Panc1 (cell line): ENCODE measurements at regions not wholly inside any gene's neighbourhood (a gene's known extent, or its start where the extent isn't known, plus 50 kb on each side); places are given as distances from the start of the nearest gene placed in this dataset.

ENCODE experiments used
- ATAC-seq: fragments of 200-7000 bp; cut with Tn5 transposase; 2 replicates; pipeline ENCODE4 v1.9.1; 2020; ENCODE audit warnings: mild to moderate bottlenecking, moderate library complexity
- BruUV-seq: library from RNA; stranded (reverse); fragments of 400-500 nt; replicated peaks from 2 replicates; lab custom pipeline; 2021; lab: Mats Ljungman, UMichigan
- CTCF ChIA-PET: fragments of 300-600 bp; sonication (Branson Sonifier 250); formaldehyde crosslinking; loops from one replicate; lab custom pipeline; 2022; ENCODE audit warnings: antibody characterized with exemption; lab: Charles Lee
- POLR2A ChIA-PET: fragments of 300-600 bp; sonication (Branson Sonifier 250); formaldehyde crosslinking; loops from one replicate; lab custom pipeline; 2022; ENCODE audit warnings: antibody characterized with exemption; lab: Charles Lee
- DNase-seq: peaks from one replicate; pipeline ENCODE4 v3.0.0-alpha.2; 2010; ENCODE audit warnings: low read depth, low spot score
- H3K27ac ChIP-seq: 2 replicates; pipeline ENCODE4 v1.5.1; 2011; ENCODE audit warnings: mild to moderate bottlenecking, low read length, inconsistent platforms
- H3K27me3 ChIP-seq: fragments of 200-500 bp; sonication (Bioruptor generic); 2 replicates; pipeline ENCODE4 v1.6.0; 2014; ENCODE audit warnings: low read length, inconsistent platforms; ENCODE audit not compliant: control insufficient read depth, insufficient read depth
- H3K36me3 ChIP-seq: fragments of 200-500 bp; sonication (Bioruptor generic); 2 replicates; pipeline ENCODE4 v1.5.1; 2014; ENCODE audit warnings: inconsistent platforms, mild to moderate bottlenecking, low read length, moderate library complexity; ENCODE audit not compliant: control insufficient read depth, insufficient read depth
- H3K4me1 ChIP-seq: 2 replicates; pipeline ENCODE4 v1.5.1; 2011; ENCODE audit warnings: inconsistent platforms, mild to moderate bottlenecking, low read length, moderate library complexity; ENCODE audit not compliant: control insufficient read depth, insufficient read depth
- H3K4me3 ChIP-seq, 2 experiments: 2 replicates each; pipeline ENCODE4 v1.5.1; 2011 to 2012; ENCODE audit warnings: low read depth in 2 of 2, low read length in 2 of 2, mild to moderate bottlenecking in 2 of 2, inconsistent platforms in 1 of 2, moderate library complexity in 1 of 2
- H3K9me3 ChIP-seq: fragments of 200-500 bp; sonication (Bioruptor generic); 2 replicates; pipeline ENCODE4 v1.5.1; 2014; ENCODE audit warnings: low read depth, mild to moderate bottlenecking, inconsistent platforms, low read length, moderate library complexity; ENCODE audit not compliant: control insufficient read depth, insufficient read depth
- POLR2AphosphoS5 ChIP-seq: IDR thresholded peaks from 2 replicates; pipeline ENCODE4 v1.6.1; 2012; ENCODE audit warnings: mild to moderate bottlenecking, low read depth, low read length, moderate library complexity
- SIN3A ChIP-seq: IDR thresholded peaks from 2 replicates; pipeline ENCODE4 v1.6.1; 2012; ENCODE audit warnings: low read depth, mild to moderate bottlenecking, low read length, moderate library complexity, borderline replicate concordance; ENCODE audit not compliant: insufficient read depth
- TCF7L2 ChIP-seq: IDR thresholded peaks from 2 replicates; pipeline ENCODE4 v1.6.1; 2011; ENCODE audit warnings: mild to moderate bottlenecking, low read depth, low read length, inconsistent platforms
- in situ Hi-C: cut with HindIII; loops from 2 replicates; pipeline ENCODE4 v1.10.0; 2016; ENCODE audit warnings: low sequenced_read_pairs, low pct_unique_long_range_greater_than_20kb
- intact Hi-C: fragments of 100-400 bp; cut with micrococcal nuclease; formaldehyde crosslinking; loops from one replicate; pipeline ENCODE4 v1.10.0; 2022; ENCODE audit not compliant: unreplicated experiment
- TF ChIP-seq, protein P1 (sequence below), 2 experiments: IDR thresholded peaks; 2 replicates each; pipeline ENCODE4 v1.6.1; 2011 to 2012; ENCODE audit warnings: low read depth in 2 of 2, control low read depth in 1 of 2, low read length in 1 of 2, mild to moderate bottlenecking in 1 of 2, moderate library complexity in 1 of 2; ENCODE audit not compliant: insufficient read depth in 1 of 2
- TF ChIP-seq, protein P2 (sequence below): fragments of 450-650 bp; IDR thresholded peaks from 2 replicates; pipeline ENCODE4 v1.5.1; 2017; ENCODE audit warnings: mild to moderate bottlenecking

DNA sequence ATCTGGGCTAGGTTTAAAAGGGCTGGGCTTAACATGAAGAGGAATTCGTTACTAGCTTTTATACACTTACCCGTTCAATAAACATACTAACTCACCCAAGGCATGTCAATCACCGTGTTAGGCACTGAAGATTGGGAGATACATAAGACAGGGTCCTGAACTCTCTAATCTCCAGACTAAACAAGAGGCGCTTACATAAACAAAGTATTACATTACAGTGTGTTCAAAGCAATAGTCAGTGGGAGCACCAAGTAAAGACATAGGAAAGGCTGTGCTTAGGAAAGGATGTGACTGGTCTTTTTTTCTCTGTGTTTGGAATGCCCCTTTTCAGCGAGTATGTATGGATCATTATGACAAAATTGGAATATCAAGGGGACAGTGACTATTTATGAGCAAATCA, 203.6 kb upstream of the ADRA1B start:
- H3K36me3 ChIP-seq, result no peaks in the 10 kb centered on the region
- H3K27me3 ChIP-seq, result no peaks in the 10 kb centered on the region
- H3K4me3 ChIP-seq, result no peak overlapping the region
- no TSS peak for BruUV-seq
- intact Hi-C loops, result no loop called here
- no peak for ATAC-seq
- H3K4me1 ChIP-seq, result no peaks in the 10 kb centered on the region
- ChIA-PET POLR2A (no interaction called here), CTCF (no interaction called here)
- no peak for DNase-seq
- TF ChIP-seq, protein P1, sequence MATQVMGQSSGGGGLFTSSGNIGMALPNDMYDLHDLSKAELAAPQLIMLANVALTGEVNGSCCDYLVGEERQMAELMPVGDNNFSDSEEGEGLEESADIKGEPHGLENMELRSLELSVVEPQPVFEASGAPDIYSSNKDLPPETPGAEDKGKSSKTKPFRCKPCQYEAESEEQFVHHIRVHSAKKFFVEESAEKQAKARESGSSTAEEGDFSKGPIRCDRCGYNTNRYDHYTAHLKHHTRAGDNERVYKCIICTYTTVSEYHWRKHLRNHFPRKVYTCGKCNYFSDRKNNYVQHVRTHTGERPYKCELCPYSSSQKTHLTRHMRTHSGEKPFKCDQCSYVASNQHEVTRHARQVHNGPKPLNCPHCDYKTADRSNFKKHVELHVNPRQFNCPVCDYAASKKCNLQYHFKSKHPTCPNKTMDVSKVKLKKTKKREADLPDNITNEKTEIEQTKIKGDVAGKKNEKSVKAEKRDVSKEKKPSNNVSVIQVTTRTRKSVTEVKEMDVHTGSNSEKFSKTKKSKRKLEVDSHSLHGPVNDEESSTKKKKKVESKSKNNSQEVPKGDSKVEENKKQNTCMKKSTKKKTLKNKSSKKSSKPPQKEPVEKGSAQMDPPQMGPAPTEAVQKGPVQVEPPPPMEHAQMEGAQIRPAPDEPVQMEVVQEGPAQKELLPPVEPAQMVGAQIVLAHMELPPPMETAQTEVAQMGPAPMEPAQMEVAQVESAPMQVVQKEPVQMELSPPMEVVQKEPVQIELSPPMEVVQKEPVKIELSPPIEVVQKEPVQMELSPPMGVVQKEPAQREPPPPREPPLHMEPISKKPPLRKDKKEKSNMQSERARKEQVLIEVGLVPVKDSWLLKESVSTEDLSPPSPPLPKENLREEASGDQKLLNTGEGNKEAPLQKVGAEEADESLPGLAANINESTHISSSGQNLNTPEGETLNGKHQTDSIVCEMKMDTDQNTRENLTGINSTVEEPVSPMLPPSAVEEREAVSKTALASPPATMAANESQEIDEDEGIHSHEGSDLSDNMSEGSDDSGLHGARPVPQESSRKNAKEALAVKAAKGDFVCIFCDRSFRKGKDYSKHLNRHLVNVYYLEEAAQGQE (IDR thresholded peaks at IDR 0.05; ENCODE audit: insufficient read depth in 1 of 2, low read depth in 2 of 2, low read length in 1 of 2), result no peak
- TF ChIP-seq, protein P2, sequence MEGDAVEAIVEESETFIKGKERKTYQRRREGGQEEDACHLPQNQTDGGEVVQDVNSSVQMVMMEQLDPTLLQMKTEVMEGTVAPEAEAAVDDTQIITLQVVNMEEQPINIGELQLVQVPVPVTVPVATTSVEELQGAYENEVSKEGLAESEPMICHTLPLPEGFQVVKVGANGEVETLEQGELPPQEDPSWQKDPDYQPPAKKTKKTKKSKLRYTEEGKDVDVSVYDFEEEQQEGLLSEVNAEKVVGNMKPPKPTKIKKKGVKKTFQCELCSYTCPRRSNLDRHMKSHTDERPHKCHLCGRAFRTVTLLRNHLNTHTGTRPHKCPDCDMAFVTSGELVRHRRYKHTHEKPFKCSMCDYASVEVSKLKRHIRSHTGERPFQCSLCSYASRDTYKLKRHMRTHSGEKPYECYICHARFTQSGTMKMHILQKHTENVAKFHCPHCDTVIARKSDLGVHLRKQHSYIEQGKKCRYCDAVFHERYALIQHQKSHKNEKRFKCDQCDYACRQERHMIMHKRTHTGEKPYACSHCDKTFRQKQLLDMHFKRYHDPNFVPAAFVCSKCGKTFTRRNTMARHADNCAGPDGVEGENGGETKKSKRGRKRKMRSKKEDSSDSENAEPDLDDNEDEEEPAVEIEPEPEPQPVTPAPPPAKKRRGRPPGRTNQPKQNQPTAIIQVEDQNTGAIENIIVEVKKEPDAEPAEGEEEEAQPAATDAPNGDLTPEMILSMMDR, result no peak
- TF ChIP-seq TCF7L2 (no peak), POLR2AphosphoS5 (no peak), SIN3A (no peak)
- no peak overlapping the region for H3K27ac ChIP-seq
- in situ Hi-C loops, result no loop called here
- peaks cover 11% of the 10 kb centered on the region; the same call in 1 of the 2 replicates for H3K9me3 ChIP-seq

DNA sequence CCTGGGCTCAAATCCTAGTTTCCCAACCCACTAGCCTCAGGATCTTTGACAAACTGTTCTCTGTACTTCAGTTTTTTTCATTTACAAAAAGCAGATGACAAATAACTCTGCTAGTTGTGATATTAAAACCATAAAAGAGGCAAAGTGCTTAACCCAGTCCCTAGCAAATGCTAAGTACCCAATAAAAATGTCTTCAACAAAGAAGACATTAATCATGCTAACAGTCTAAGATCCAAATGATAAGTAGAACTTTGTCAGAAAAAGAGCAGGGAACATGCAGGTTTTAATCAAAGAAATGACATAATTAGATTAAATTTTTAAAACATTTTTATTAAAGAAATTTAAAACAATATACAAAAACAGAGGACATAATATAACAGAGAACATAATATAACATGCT, 203.0 kb upstream of the ADRA1B start:
- no peak for ATAC-seq

More for the DNA sequence above, 203.0 kb upstream of the ADRA1B start:
- POLR2A ChIA-PET, result no interaction called here
- intact Hi-C loops (no loop called here), in situ Hi-C loops (no loop called here)
- no TSS peak for BruUV-seq
- CTCF ChIA-PET, result no interaction called here
- TF ChIP-seq POLR2AphosphoS5 (no peak), SIN3A (no peak), TCF7L2 (no peak)
- TF ChIP-seq, protein P1 (IDR thresholded peaks at IDR 0.05; ENCODE audit: insufficient read depth in 1 of 2, low read depth in 2 of 2, low read length in 1 of 2), result no peak
- TF ChIP-seq, protein P2, result no peak
- peaks cover 5% of the 10 kb centered on the region; the same call in 1 of the 2 replicates for H3K9me3 ChIP-seq
- H3K27me3 ChIP-seq, result no peaks in the 10 kb centered on the region
- no peak overlapping the region for H3K27ac ChIP-seq
- no peak overlapping the region for H3K4me3 ChIP-seq
- DNase-seq, result no peak
- no peaks in the 10 kb centered on the region for H3K36me3 ChIP-seq
- no peaks in the 10 kb centered on the region for H3K4me1 ChIP-seq
